SK-N-SH treated with all-trans-retinoic acid at 6 μM for 48 hours (cell line): ENCODE measurements at regions not wholly inside any gene's neighbourhood (a gene's known extent, or its start where the extent isn't known, plus 50 kb on each side); places are given as distances from the start of the nearest gene placed in this dataset.

ENCODE experiments used
- ATAC-seq: fragments of 200-7000 bp; cut with Tn5 transposase; 3 replicates; pipeline ENCODE4 v1.9.1; 2020; ENCODE audit warnings: mild to moderate bottlenecking, moderate library complexity
- ARNTL ChIP-seq: fragments of 450-650 bp; formaldehyde crosslinking; IDR thresholded peaks from 2 replicates; pipeline ENCODE4 v1.5.0; 2020; ENCODE audit warnings: low read depth, mild to moderate bottlenecking, moderate library complexity, borderline replicate concordance
- BACH2 ChIP-seq: fragments of 250-450 bp; sonication (Bioruptor Pico); IDR thresholded peaks from 2 replicates; pipeline ENCODE4 v1.9.0; 2021; ENCODE audit warnings: mild to moderate bottlenecking, borderline replicate concordance
- CREB5 ChIP-seq: fragments of 250-450 bp; sonication (Bioruptor Pico); IDR thresholded peaks from 2 replicates; pipeline ENCODE4 v1.5.1; 2020; ENCODE audit warnings: low read depth, mild to moderate bottlenecking, moderate library complexity
- CSDC2 ChIP-seq: fragments of 250-450 bp; sonication (Bioruptor Pico); IDR thresholded peaks from 2 replicates; pipeline ENCODE4 v1.5.0; 2020; ENCODE audit warnings: mild to moderate bottlenecking, moderate library complexity
- ESRRG ChIP-seq: fragments of 250-450 bp; sonication (Bioruptor Pico); IDR thresholded peaks from 2 replicates; pipeline ENCODE4 v1.6.1; 2021; ENCODE audit warnings: mild to moderate bottlenecking
- ISL1 ChIP-seq: fragments of 250-450 bp; sonication (Bioruptor Pico); IDR thresholded peaks from 2 replicates; pipeline ENCODE4 v2.1.2; 2022; ENCODE audit warnings: mild to moderate bottlenecking, moderate library complexity
- OSR1 ChIP-seq: fragments of 250-450 bp; sonication (Bioruptor Pico); IDR thresholded peaks from 2 replicates; pipeline ENCODE4 v1.8.0; 2022; ENCODE audit warnings: moderate library complexity, mild to moderate bottlenecking, inconsistent platforms
- PPARA ChIP-seq: fragments of 250-450 bp; sonication (Bioruptor Pico); IDR thresholded peaks from 2 replicates; pipeline ENCODE4 v1.5.0; 2020; ENCODE audit warnings: mild to moderate bottlenecking, borderline replicate concordance
- RARB ChIP-seq: fragments of 250-450 bp; sonication (Bioruptor Pico); IDR thresholded peaks from 2 replicates; pipeline ENCODE4 v1.8.0; 2021; ENCODE audit warnings: mild to moderate bottlenecking, moderate library complexity
- SNAI2 ChIP-seq: fragments of 250-450 bp; sonication (Bioruptor Pico); IDR thresholded peaks from 2 replicates; pipeline ENCODE4 v1.5.0; 2020; ENCODE audit warnings: mild to moderate bottlenecking, moderate library complexity
- TCF4 ChIP-seq: fragments of 250-450 bp; sonication (Bioruptor Pico); IDR thresholded peaks from 2 replicates; pipeline ENCODE4 v1.8.0; 2021; ENCODE audit warnings: mild to moderate bottlenecking, moderate library complexity, borderline replicate concordance
- TOX ChIP-seq: fragments of 250-450 bp; sonication (Bioruptor Pico); IDR thresholded peaks from 2 replicates; pipeline ENCODE4 v1.8.0; 2021; ENCODE audit warnings: mild to moderate bottlenecking, moderate library complexity, borderline replicate concordance
- ZC3H10 ChIP-seq: fragments of 250-450 bp; sonication (Bioruptor Pico); IDR thresholded peaks from 2 replicates; pipeline ENCODE4 v1.5.1; 2021; ENCODE audit warnings: mild to moderate bottlenecking, moderate library complexity
- ZFP3 ChIP-seq: fragments of 250-450 bp; sonication (Bioruptor Pico); IDR thresholded peaks from 2 replicates; pipeline ENCODE4 v1.5.0; 2020; ENCODE audit warnings: mild to moderate bottlenecking, moderate library complexity
- ZFP30 ChIP-seq: fragments of 450-650 bp; formaldehyde crosslinking; IDR thresholded peaks from 2 replicates; pipeline ENCODE4 v1.5.0; 2022; ENCODE audit warnings: mild to moderate bottlenecking, moderate library complexity
- ZNF70 ChIP-seq: fragments of 450-650 bp; formaldehyde crosslinking; IDR thresholded peaks from 2 replicates; pipeline ENCODE4 v1.5.0; 2020; ENCODE audit warnings: mild to moderate bottlenecking, moderate library complexity
- ZNF8 ChIP-seq: fragments of 450-650 bp; formaldehyde crosslinking; IDR thresholded peaks from 2 replicates; pipeline ENCODE4 v1.5.0; 2020; ENCODE audit warnings: mild to moderate bottlenecking, moderate library complexity
- TF ChIP-seq, protein P1 (sequence below): fragments of 250-450 bp; sonication (Bioruptor Pico); IDR thresholded peaks from 2 replicates; pipeline ENCODE4 v1.8.0; 2020; ENCODE audit warnings: mild to moderate bottlenecking, moderate library complexity, borderline replicate concordance
- TF ChIP-seq, protein P2 (sequence below): fragments of 250-450 bp; sonication (Bioruptor Pico); IDR thresholded peaks from 2 replicates; pipeline ENCODE4 v1.8.0; 2021; ENCODE audit warnings: low read depth, mild to moderate bottlenecking, moderate library complexity, borderline replicate concordance
- TF ChIP-seq, protein P3 (sequence below): fragments of 250-450 bp; sonication (Bioruptor Pico); IDR thresholded peaks from 2 replicates; pipeline ENCODE4 v1.5.1; 2021; ENCODE audit warnings: mild to moderate bottlenecking, moderate library complexity

GRCh38 chr2:180312542-180312941 is 305.4 kb upstream of the CWC22 start:
- TF ChIP-seq PPARA (CRISPR knock-in tag) (no peak), TOX (CRISPR knock-in tag) (no peak), CSDC2 (CRISPR knock-in tag) (no peak), ZFP30 (CRISPR knock-in tag) (no peak)
- no peak for ATAC-seq

GRCh38 chr2:180307096-180307495 is 300.0 kb upstream of the CWC22 start:
- TF ChIP-seq ZFP3 (CRISPR knock-in tag) = no peak
- TF ChIP-seq OSR1 (CRISPR knock-in tag) = no peak
- TF ChIP-seq, protein P1, sequence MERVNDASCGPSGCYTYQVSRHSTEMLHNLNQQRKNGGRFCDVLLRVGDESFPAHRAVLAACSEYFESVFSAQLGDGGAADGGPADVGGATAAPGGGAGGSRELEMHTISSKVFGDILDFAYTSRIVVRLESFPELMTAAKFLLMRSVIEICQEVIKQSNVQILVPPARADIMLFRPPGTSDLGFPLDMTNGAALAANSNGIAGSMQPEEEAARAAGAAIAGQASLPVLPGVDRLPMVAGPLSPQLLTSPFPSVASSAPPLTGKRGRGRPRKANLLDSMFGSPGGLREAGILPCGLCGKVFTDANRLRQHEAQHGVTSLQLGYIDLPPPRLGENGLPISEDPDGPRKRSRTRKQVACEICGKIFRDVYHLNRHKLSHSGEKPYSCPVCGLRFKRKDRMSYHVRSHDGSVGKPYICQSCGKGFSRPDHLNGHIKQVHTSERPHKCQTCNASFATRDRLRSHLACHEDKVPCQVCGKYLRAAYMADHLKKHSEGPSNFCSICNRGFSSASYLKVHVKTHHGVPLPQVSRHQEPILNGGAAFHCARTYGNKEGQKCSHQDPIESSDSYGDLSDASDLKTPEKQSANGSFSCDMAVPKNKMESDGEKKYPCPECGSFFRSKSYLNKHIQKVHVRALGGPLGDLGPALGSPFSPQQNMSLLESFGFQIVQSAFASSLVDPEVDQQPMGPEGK (CRISPR knock-in tag) = no peak
- no peak for TF ChIP-seq PPARA (CRISPR knock-in tag)
- TF ChIP-seq ZC3H10 (CRISPR knock-in tag) = no peak
- TF ChIP-seq ZNF8 (CRISPR knock-in tag) = no peak
- no peak for TF ChIP-seq SNAI2 (CRISPR knock-in tag)
- no peak for TF ChIP-seq ISL1 (CRISPR knock-in tag)
- TF ChIP-seq ZFP30 (CRISPR knock-in tag) = no peak
- TF ChIP-seq, protein P2, sequence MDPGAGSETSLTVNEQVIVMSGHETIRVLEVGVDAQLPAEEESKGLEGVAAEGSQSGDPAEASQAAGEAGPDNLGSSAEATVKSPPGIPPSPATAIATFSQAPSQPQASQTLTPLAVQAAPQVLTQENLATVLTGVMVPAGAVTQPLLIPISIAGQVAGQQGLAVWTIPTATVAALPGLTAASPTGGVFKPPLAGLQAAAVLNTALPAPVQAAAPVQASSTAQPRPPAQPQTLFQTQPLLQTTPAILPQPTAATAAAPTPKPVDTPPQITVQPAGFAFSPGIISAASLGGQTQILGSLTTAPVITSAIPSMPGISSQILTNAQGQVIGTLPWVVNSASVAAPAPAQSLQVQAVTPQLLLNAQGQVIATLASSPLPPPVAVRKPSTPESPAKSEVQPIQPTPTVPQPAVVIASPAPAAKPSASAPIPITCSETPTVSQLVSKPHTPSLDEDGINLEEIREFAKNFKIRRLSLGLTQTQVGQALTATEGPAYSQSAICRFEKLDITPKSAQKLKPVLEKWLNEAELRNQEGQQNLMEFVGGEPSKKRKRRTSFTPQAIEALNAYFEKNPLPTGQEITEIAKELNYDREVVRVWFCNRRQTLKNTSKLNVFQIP (CRISPR knock-in tag) = no peak
- TF ChIP-seq ARNTL (CRISPR knock-in tag) = no peak
- TF ChIP-seq BACH2 (CRISPR knock-in tag) = no peak
- TF ChIP-seq CREB5 (CRISPR knock-in tag) = no peak
- TF ChIP-seq, protein P3, sequence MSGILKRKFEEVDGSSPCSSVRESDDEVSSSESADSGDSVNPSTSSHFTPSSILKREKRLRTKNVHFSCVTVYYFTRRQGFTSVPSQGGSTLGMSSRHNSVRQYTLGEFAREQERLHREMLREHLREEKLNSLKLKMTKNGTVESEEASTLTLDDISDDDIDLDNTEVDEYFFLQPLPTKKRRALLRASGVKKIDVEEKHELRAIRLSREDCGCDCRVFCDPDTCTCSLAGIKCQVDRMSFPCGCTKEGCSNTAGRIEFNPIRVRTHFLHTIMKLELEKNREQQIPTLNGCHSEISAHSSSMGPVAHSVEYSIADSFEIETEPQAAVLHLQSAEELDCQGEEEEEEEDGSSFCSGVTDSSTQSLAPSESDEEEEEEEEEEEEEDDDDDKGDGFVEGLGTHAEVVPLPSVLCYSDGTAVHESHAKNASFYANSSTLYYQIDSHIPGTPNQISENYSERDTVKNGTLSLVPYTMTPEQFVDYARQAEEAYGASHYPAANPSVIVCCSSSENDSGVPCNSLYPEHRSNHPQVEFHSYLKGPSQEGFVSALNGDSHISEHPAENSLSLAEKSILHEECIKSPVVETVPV (CRISPR knock-in tag) = no peak
- no peak for TF ChIP-seq CSDC2 (CRISPR knock-in tag)
- ATAC-seq = no peak

DNA sequence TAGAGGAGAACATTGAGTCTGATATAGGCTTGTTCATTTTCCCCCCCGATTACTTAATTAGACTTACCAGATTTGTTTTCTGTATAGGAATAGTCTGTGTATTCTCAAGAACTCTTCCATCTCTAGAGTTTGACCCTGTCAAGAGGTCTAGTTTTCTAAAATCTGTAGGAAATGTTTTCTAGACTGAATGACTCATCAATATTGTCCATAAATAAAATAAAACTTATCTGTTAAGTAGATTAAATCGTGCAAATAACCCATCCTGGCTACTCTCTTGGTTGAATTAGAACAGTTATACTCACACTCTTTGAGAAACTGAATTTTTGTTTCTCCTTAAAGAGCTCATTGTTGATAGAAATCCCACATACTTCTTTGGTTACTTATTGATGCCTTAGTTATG is 299.2 kb upstream of the CWC22 start:
- TF ChIP-seq, protein P2 (CRISPR knock-in tag) = no peak
- TF ChIP-seq ZNF70 (CRISPR knock-in tag) = no peak
- no peak for TF ChIP-seq TOX (CRISPR knock-in tag)
- no peak for TF ChIP-seq BACH2 (CRISPR knock-in tag)
- TF ChIP-seq ISL1 (CRISPR knock-in tag) = no peak
- TF ChIP-seq ZFP3 (CRISPR knock-in tag) = no peak
- no peak for TF ChIP-seq CSDC2 (CRISPR knock-in tag)
- TF ChIP-seq RARB (CRISPR knock-in tag) = no peak
- TF ChIP-seq ZNF8 (CRISPR knock-in tag) = no peak
- TF ChIP-seq OSR1 (CRISPR knock-in tag) = no peak
- TF ChIP-seq TCF4 (CRISPR knock-in tag) = no peak
- no peak for TF ChIP-seq PPARA (CRISPR knock-in tag)
- no peak for TF ChIP-seq ESRRG

More for the DNA sequence above, 299.2 kb upstream of the CWC22 start:
- ATAC-seq = no peak
